ENCODE measurements at regions not wholly inside any gene's neighbourhood (a gene's known extent, or its start where the extent isn't known, plus 50 kb on each side); places are given as distances from the start of the nearest gene placed in this dataset.

DNA sequence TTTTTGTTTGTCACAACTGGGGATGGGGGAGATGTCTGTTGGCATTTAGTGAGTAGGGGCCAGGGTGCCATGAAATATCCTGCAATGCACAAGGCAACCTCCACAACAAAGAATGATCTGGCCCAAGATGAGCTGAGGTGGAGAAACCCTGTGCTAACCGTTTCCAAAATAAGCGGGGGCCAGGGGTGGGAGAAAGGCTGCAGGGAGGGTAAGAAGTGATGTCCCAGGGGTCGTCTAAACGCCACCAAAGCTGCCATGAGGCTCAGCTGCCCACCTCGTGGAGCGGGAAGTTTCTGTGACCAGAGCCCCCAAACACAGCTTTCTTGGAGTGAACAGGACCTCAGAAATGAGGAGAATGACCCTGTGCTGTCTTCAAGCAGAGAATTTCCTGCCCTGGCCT, 76.5 kb upstream of the CDH5 start:
- no peak for TF ChIP-seq CTCF (conservative IDR thresholded peaks at IDR 0.05 in 1 of 2, IDR thresholded peaks at IDR 0.05 in 1 of 2; ENCODE audit: low read depth in 1 of 2, low read length in 2 of 2)
- no peak for TF ChIP-seq EZH2 (IDR thresholded peaks at IDR 0.05; ENCODE audit: low read length, missing control alignments)
